ENCODE measurements at regions not wholly inside any gene's neighbourhood (a gene's known extent, or its start where the extent isn't known, plus 50 kb on each side); places are given as distances from the start of the nearest gene placed in this dataset.

GRCh38 chr6:147137986-147138385 lies 66.2 kb upstream of the STXBP5 start:
- in situ Hi-C loops (cut with MboI; ENCODE audit: low pct_unique_long_range_greater_than_20kb, low sequenced_read_pairs): no loop called here
- no peak for DNase-seq

GRCh38 chr6:147138835-147139234 lies 65.4 kb upstream of the STXBP5 start:
- in situ Hi-C loops (cut with MboI; ENCODE audit: low pct_unique_long_range_greater_than_20kb, low sequenced_read_pairs): no loop called here
- DNase-seq: no peak

- in situ Hi-C loops (cut with MboI; ENCODE audit: low pct_unique_long_range_greater_than_20kb, low sequenced_read_pairs): no loop called here
These were observed 62.4 kb upstream of the STXBP5 start for GRCh38 chr6:147141711-147142308.

GRCh38 chr6:147142684-147143245 lies 61.5 kb upstream of the STXBP5 start:
- in situ Hi-C loops (cut with MboI; ENCODE audit: low pct_unique_long_range_greater_than_20kb, low sequenced_read_pairs): no loop called here
- no peak for DNase-seq

More at GRCh38 chr6:147141711-147142308, 62.4 kb upstream of the STXBP5 start:
- no peak for DNase-seq

GRCh38 chr6:147149092-147149491 lies 55.1 kb upstream of the STXBP5 start:
- DNase-seq: no peak
- in situ Hi-C loops (cut with MboI; ENCODE audit: low pct_unique_long_range_greater_than_20kb, low sequenced_read_pairs): no loop called here

GRCh38 chr6:147149826-147150225 lies 54.4 kb upstream of the STXBP5 start:
- in situ Hi-C loops (cut with MboI; ENCODE audit: low pct_unique_long_range_greater_than_20kb, low sequenced_read_pairs): no loop called here
- no peak for DNase-seq

- DNase-seq: no peak
- in situ Hi-C loops (cut with MboI; ENCODE audit: low pct_unique_long_range_greater_than_20kb, low sequenced_read_pairs): no loop called here
These were observed 53.9 kb upstream of the STXBP5 start for GRCh38 chr6:147150293-147150692.
